PC-3 (cell line): ENCODE measurements at regions not wholly inside any gene's neighbourhood (a gene's known extent, or its start where the extent isn't known, plus 50 kb on each side); places are given as distances from the start of the nearest gene placed in this dataset.

Experiments used
- ATAC-seq: fragments of 200-7000 bp; cut with Tn5 transposase; 2 replicates; pipeline ENCODE4 v1.9.1; 2020; ENCODE audit warnings: mild to moderate bottlenecking, moderate library complexity
- BruUV-seq: library from RNA; stranded (reverse); fragments of 400-500 nt; replicated peaks from 2 replicates; lab custom pipeline; 2021; lab: Mats Ljungman, UMichigan
- CTCF ChIA-PET: fragments of 300-600 bp; sonication (Branson Sonifier 250); formaldehyde crosslinking; loops from one replicate; lab custom pipeline; 2022; ENCODE audit warnings: antibody characterized with exemption; lab: Charles Lee
- POLR2A ChIA-PET: fragments of 300-600 bp; sonication (Branson Sonifier 250); formaldehyde crosslinking; loops from one replicate; lab custom pipeline; 2022; ENCODE audit warnings: antibody characterized with exemption; ENCODE audit not compliant: unreplicated experiment; lab: Charles Lee
- DNase-seq: peaks from one replicate; pipeline ENCODE4 v3.0.0-alpha.2; 2015
- H2AFZ ChIP-seq: fragments of 300-600 bp; sonication (generic); 2 replicates; pipeline ENCODE4 v1.6.0; 2016; ENCODE audit warnings: antibody characterized with exemption, low read length
- H3F3A ChIP-seq: fragments of 300-600 bp; sonication (generic); one replicate; pipeline ENCODE4 v1.6.0; 2017; ENCODE audit warnings: antibody characterized with exemption, low read length, control low read depth, mild to moderate bottlenecking; ENCODE audit not compliant: unreplicated experiment
- H3K27ac ChIP-seq: fragments of 300-600 bp; sonication (generic); 2 replicates; pipeline ENCODE4 v1.5.1; 2016; ENCODE audit warnings: mild to moderate bottlenecking, low read length
- H3K27me3 ChIP-seq: fragments of 300-600 bp; sonication (generic); 2 replicates; pipeline ENCODE4 v1.6.1; 2016; ENCODE audit warnings: low read length, mixed read lengths
- H3K36me3 ChIP-seq: fragments of 300-600 bp; sonication (generic); 2 replicates; pipeline ENCODE4 v1.6.1; 2016; ENCODE audit warnings: low read depth, mixed run types, low read length, mixed read lengths
- H3K4me1 ChIP-seq: fragments of 300-600 bp; sonication (generic); 2 replicates; pipeline ENCODE4 v1.5.1; 2016; ENCODE audit warnings: low read length; ENCODE audit not compliant: insufficient read depth
- H3K4me2 ChIP-seq: fragments of 300-600 bp; sonication (generic); 2 replicates; pipeline ENCODE4 v1.6.0; 2016; ENCODE audit warnings: low read length
- H3K4me3 ChIP-seq: fragments of 300-600 bp; sonication (generic); 2 replicates; pipeline ENCODE4 v1.5.1; 2016; ENCODE audit warnings: mild to moderate bottlenecking, low read length, mixed read lengths
- H3K79me2 ChIP-seq: fragments of 300-600 bp; sonication (generic); 2 replicates; pipeline ENCODE4 v1.6.1; 2017; ENCODE audit warnings: low read length, mixed read lengths
- H3K9ac ChIP-seq: fragments of 300-600 bp; sonication (generic); 2 replicates; pipeline ENCODE4 v1.6.0; 2016; ENCODE audit warnings: mild to moderate bottlenecking, low read length
- H3K9me2 ChIP-seq: fragments of 300-600 bp; sonication (generic); replicated peaks from 2 replicates; pipeline ENCODE4 v1.6.1; 2016; ENCODE audit warnings: mixed run types, low read length, mixed read lengths
- H3K9me3 ChIP-seq: fragments of 300-600 bp; sonication (generic); 2 replicates; pipeline ENCODE4 v1.6.1; 2016; ENCODE audit warnings: low read length, mixed read lengths
- H4K20me1 ChIP-seq: fragments of 300-600 bp; sonication (generic); 2 replicates; pipeline ENCODE4 v1.6.1; 2016; ENCODE audit warnings: low read length, mixed read lengths
- CTCF ChIP-seq: fragments of 300-600 bp; sonication (generic); conservative IDR thresholded peaks from 2 replicates; pipeline ENCODE4 v1.5.1; 2017; ENCODE audit warnings: antibody characterized with exemption, low read depth, mild to moderate bottlenecking, low read length
- EZH2 ChIP-seq: fragments of 300-600 bp; sonication (generic); IDR thresholded peaks from one replicate; pipeline ENCODE4 v1.6.1; 2017; ENCODE audit warnings: antibody characterized with exemption, mild to moderate bottlenecking, low read length; ENCODE audit not compliant: unreplicated experiment
- EZH2phosphoT487 ChIP-seq: fragments of 300-600 bp; sonication (generic); IDR thresholded peaks from 2 replicates; pipeline ENCODE4 v1.6.1; 2018; ENCODE audit warnings: mild to moderate bottlenecking, antibody characterized with exemption, low read length, borderline replicate concordance
- intact Hi-C: fragments of 100-400 bp; cut with micrococcal nuclease; formaldehyde crosslinking; loops from 2 replicates; pipeline ENCODE4 v1.9.0; 2023

- ChIA-PET CTCF (interaction anchor here (1.2 kb wide), 1 partner anchor 145 kb away, joined by 4 read pairs; no protein-coding TSS in a partner anchor), POLR2A (interaction anchor here (0.8 kb wide), 1 partner anchor 127 kb away, joined by 6 read pairs; no protein-coding TSS in a partner anchor)
- Histone ChIP-seq H3K9me2 (no peaks in the 10 kb centered on the region), H3K79me2 (no peaks in the 10 kb centered on the region), H3K4me3 (peak overlapping the region; percentile 9; the same call in 1 of the 2 replicates), H3K4me2 (peak overlapping the region; percentile 75), H3K27me3 (no peaks in the 10 kb centered on the region), H3K9ac (peak overlapping the region; percentile 73), H3K27ac (peak overlapping the region; percentile 94), H3K36me3 (no peaks in the 10 kb centered on the region), H2AFZ (no peak overlapping the region), H4K20me1 (no peaks in the 10 kb centered on the region), H3K4me1 (peaks cover 41% of the 10 kb centered on the region), H3F3A (no peaks in the 10 kb centered on the region), H3K9me3 (no peaks in the 10 kb centered on the region)
- ATAC-seq (peak; percentile 69), DNase-seq (peak; percentile 80)
- BruUV-seq, result TSS peak; percentile 98
- intact Hi-C loops, result loop anchor here (1.0 to 2.0 kb wide), 2 partner anchors 108 to 113 kb away; no protein-coding TSS in a partner anchor
- TF ChIP-seq CTCF (no peak), EZH2phosphoT487 (no peak), EZH2 (no peak)
Measured at GRCh38 chr4:176902710-176903323, 110.1 kb upstream of the VEGFC start.

GRCh38 chr4:176906709-176907108 is 114.0 kb upstream of the VEGFC start:
- no peak for ATAC-seq
- Histone ChIP-seq H3K79me2 (no peaks in the 10 kb centered on the region), H3K27ac (no peak overlapping the region), H3K9me2 (no peaks in the 10 kb centered on the region), H3K36me3 (no peaks in the 10 kb centered on the region), H3K4me1 (peaks cover 22% of the 10 kb centered on the region), H3F3A (no peaks in the 10 kb centered on the region), H3K27me3 (no peaks in the 10 kb centered on the region), H2AFZ (no peak overlapping the region), H3K4me3 (no peak overlapping the region), H4K20me1 (no peaks in the 10 kb centered on the region), H3K4me2 (no peak overlapping the region), H3K9me3 (no peaks in the 10 kb centered on the region), H3K9ac (no peak overlapping the region)
- no TSS peak for BruUV-seq
- ChIA-PET POLR2A (no interaction called here), CTCF (no interaction called here)
- DNase-seq, result peak; percentile 28
- TF ChIP-seq EZH2 (no peak), CTCF (no peak), EZH2phosphoT487 (no peak)
- intact Hi-C loops, result no loop called here

GRCh38 chr4:176910646-176911045 is 117.9 kb upstream of the VEGFC start:
- no peaks in the 10 kb centered on the region for H3K79me2 ChIP-seq
- no peak overlapping the region for H3K9ac ChIP-seq
- ATAC-seq (no peak), DNase-seq (no peak)
- H3K9me2 ChIP-seq, result no peaks in the 10 kb centered on the region
- no peaks in the 10 kb centered on the region for H3K36me3 ChIP-seq
- H3K27ac ChIP-seq, result no peak overlapping the region
- BruUV-seq, result no TSS peak
- no peaks in the 10 kb centered on the region for H4K20me1 ChIP-seq
- ChIA-PET POLR2A (no interaction called here), CTCF (no interaction called here)
- TF ChIP-seq CTCF (no peak), EZH2 (no peak), EZH2phosphoT487 (no peak)
- no peaks in the 10 kb centered on the region for H3K4me1 ChIP-seq
- no peaks in the 10 kb centered on the region for H3K9me3 ChIP-seq
- H3K4me3 ChIP-seq, result no peak overlapping the region
- H3K4me2 ChIP-seq, result no peak overlapping the region
- intact Hi-C loops, result no loop called here
- no peak overlapping the region for H2AFZ ChIP-seq
- no peaks in the 10 kb centered on the region for H3K27me3 ChIP-seq
- H3F3A ChIP-seq, result no peaks in the 10 kb centered on the region
